Endothelial cell of hepatic sinusoid (primary cell): ENCODE measurements at regions not wholly inside any gene's neighbourhood (a gene's known extent, or its start where the extent isn't known, plus 50 kb on each side); places are given as distances from the start of the nearest gene placed in this dataset.

Experiments
- in situ Hi-C: cut with HindIII; loops from 2 replicates; pipeline ENCODE4 v1.10.0; 2017; ENCODE audit warnings: low sequenced_read_pairs

DNA sequence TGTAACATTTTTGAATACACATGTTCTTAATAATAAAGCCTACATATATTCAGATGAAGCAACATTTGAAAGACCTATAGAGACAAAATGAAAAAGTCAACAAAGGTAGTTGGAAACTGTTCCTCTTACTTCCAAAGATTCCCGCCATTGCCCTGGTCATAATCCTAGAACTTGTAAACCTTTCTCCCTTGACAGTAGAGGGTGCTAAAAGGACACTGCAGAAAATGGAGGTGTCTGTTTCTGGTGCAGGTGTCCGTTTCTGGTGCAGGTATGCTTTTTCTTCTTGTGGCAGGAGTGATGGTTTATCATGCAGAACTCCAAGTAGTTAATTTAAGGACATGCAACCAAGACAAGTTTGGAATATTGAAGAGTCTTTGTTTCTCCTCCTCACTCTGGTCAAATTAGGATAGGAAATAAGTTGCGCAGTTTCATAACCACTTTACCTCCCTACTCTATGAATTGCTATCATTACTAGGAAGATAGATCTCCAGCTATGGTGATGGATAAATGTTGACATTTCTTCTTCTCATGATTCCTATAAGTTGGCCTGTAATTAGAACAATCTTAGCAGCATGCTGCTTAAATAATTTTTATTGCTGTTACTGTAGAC is 56.0 kb upstream of the FAM174A start:
- in situ Hi-C loops, result no loop called here

GRCh38 chr5:100472091-100472490 is 63.1 kb upstream of the FAM174A start:
- in situ Hi-C loops, result no loop called here

DNA sequence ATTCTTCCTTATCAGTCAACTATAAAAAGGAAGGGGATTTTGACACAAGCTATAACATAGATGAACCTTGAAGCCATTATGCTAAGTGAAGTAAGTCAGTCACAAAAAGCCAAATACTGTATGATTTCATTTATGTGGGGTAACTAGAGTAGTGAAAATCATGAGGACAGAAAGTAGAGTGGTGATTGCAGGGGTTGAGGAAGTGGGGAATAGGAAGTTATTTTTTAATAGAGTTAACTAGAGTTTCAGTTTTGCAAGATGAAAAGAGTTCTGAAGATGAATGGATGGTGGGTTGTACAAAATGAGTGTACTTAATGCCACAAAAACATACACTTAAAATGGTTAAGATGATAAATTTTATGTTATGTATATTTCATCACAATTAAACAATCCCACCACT is 65.4 kb upstream of the FAM174A start:
- in situ Hi-C loops, result no loop called here

DNA sequence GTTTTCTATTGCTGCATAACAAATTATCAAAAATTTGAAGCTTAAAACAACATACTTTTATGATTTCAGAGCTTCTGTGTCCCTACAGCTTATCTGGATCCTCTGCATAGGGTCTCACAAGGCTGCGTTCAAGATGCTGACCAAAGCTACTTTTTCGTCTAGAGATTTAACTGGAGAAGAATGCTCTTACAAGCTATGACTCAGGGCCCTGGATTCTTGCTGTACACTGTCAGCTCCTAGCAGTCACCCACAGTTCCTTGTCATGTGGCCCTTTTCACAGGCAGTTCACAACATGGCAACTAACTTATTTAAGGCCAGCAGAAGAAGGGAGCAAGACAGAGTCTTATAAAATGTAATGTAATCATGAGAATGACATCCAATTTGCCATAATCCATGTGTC is 70.8 kb upstream of the FAM174A start:
- in situ Hi-C loops, result no loop called here

- in situ Hi-C loops, result no loop called here
Measured at GRCh38 chr5:100456615-100457014, 78.6 kb upstream of the FAM174A start.

GRCh38 chr5:100452126-100452525 is 83.0 kb upstream of the FAM174A start:
- in situ Hi-C loops, result no loop called here

DNA sequence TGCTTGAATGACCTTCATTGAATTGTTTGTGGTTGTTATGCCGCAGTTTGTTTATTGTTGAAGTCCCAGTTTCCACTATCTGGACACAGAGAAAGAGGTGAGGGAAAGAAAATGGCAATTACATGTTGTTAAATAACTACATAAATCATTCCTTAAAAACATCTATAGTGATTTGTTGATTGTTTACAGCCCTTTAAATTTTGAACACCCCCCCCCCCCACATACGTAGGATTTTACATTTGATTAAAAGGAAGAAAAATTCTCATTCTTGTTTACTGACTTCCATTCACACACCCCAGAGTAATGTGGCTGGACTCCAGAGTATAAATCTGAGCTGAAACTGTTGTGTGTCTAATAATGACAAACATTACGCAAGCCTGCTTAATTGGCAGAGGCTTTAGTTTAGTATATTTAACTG is 87.1 kb upstream of the FAM174A start:
- in situ Hi-C loops, result no loop called here

- in situ Hi-C loops, result no loop called here
Measured at GRCh38 chr5:100446879-100447430, 88.2 kb upstream of the FAM174A start.

GRCh38 chr5:100444961-100445360 is 90.2 kb upstream of the FAM174A start:
- in situ Hi-C loops, result no loop called here

DNA sequence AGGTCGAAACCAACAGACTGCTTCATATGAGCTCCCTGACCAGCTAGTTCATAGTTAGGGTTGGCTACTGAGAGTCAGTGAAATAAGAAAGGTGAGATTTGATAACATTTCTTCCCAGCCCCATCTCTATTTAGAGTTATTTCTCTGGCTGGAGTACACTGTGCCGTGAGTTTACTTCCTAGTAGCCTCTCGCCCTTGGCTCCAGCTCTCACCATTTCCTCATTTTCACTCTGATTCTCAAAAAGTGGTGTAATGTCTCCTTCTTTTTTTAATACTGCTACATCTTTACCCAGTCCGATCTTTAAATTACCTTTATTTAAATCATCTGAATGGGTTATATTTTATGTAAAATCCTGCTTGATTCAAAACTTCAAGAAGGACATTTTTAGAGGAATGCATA is 100.4 kb upstream of the FAM174A start:
- in situ Hi-C loops, result no loop called here

- in situ Hi-C loops, result no loop called here
Measured at GRCh38 chr5:100432741-100433140, 102.4 kb upstream of the FAM174A start.

DNA sequence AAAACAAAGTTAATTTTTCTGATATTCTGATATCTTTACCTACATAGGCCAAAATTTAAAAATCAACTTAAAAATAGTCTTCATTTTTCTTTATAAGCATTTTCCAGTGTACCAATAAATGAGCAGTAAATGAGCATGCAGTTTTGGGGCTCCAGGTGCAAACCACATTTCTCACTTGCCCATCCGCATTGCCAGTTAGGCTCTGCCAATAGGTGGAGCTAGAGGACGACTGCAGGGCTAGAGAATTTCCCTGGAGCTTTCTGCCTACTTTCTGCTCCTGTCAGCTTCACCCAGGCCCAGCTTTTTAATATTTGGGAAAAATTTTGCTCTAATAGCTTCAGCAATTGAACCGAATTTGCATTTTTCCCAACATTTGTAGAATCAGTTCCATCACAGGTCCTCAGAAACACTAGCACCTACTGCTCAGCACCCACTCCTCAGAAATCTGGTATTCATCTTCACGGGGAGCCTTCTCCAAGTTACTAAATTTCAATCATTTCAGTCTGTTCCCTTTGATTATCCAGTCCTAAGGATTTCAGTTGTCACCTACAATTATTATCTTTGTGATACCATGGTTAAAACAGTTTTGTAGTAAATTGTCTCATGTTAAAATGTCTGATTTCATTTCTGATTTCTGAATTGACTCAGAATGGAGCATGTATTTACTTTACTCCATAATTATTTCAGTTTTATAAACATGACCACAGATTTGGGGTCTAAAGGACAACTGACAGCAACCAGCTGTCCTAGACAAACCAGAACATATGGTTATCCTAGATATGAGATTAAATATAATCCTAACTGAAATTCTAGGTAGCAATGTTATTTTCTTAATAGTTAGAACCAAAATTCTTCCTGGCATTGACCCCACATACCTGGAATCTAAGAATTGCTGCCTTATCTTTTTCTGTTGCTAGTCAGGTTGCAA is 104.6 kb upstream of the FAM174A start:
- in situ Hi-C loops, result no loop called here

DNA sequence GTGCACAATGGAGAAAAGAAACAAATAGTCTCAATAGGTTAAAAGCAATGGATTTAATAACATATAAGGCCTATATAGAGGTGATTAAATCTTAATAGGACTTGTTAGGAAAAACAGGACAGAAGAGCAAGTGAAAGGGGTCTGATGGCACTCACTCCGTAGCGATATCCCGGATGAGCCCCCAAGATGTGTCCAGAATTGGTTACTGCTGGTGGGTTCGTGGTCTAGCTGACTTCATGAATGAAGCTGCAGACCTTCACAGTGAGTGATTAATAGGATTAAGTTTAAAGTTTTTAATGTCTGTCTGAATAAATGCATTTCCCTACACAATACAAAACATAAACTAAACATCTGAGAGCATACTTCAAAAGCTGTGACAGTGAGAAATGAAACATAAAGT is 110.4 kb upstream of the FAM174A start:
- in situ Hi-C loops, result no loop called here

GRCh38 chr5:100424017-100424416 is 111.2 kb upstream of the FAM174A start:
- in situ Hi-C loops, result no loop called here

DNA sequence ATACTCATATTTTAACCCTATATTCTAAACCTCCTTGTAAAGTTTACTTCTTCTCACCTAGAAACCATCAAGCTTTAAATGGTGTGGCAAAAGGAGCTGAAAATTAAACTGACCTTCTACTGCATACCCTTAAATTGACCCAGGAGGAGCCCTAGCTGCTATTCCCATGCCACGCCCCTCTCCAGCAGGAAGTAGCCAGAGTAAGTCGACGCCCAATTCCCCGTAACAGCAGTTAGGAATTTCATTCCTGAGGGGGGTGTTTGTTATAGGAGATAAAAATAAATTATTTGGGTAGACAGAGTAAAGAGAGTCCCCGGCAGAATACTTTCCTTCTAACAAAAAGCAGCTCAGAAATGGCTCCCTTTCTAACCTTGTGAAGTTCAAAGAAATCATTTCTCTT is 111.8 kb upstream of the FAM174A start:
- in situ Hi-C loops, result no loop called here

GRCh38 chr5:100421360-100421759 is 113.8 kb upstream of the FAM174A start:
- in situ Hi-C loops, result no loop called here

GRCh38 chr5:100418231-100418630 is 116.9 kb upstream of the FAM174A start:
- in situ Hi-C loops, result no loop called here

- in situ Hi-C loops, result no loop called here
Measured at GRCh38 chr5:100409660-100410151, 125.5 kb upstream of the FAM174A start.

GRCh38 chr5:100407053-100407452 is 128.1 kb upstream of the FAM174A start:
- in situ Hi-C loops, result no loop called here

DNA sequence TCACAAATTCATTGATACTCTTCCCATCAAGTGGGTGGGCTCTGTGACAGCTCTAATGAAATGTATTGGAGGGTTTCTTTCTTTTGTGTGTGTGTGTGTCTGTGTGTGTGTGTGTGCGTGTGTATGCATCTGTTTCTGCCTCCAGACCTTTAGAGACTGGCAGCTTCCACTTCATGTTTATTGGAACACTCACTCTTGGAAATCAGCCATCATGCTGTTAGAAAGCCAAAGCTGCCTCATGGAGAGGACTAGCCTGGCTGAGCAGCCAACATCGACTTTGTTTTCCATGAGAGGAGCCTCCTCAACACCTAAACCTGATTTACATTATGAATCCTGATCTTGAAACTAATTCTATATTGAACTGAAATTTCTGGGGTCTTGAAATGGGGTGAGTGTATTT is 128.5 kb upstream of the FAM174A start:
- in situ Hi-C loops, result no loop called here

GRCh38 chr5:100402071-100402470 is 133.1 kb upstream of the FAM174A start:
- in situ Hi-C loops, result no loop called here

- in situ Hi-C loops, result no loop called here
Measured at GRCh38 chr5:100401149-100401548, 134.0 kb upstream of the FAM174A start.
